Astrocyte (in vitro differentiated cells and primary cell): ENCODE measurements at regions not wholly inside any gene's neighbourhood (a gene's known extent, or its start where the extent isn't known, plus 50 kb on each side); places are given as distances from the start of the nearest gene placed in this dataset.

Experiments used
- DNase-seq: peaks from one replicate; pipeline ENCODE4 v3.0.0-alpha.2; 2010; ENCODE audit warnings: low read depth
- FAIRE-seq: peaks from 2 replicates; lab custom pipeline; 2011; peaks lifted over from hg19 to GRCh38; lab: Jason Lieb, UNC
- H2AFZ ChIP-seq: 2 replicates; pipeline ENCODE4 v1.6.0; 2012; ENCODE audit warnings: low read depth, low read length, inconsistent platforms
- H3K27ac ChIP-seq: 2 replicates; pipeline ENCODE4 v1.5.1; 2011; ENCODE audit warnings: low read depth, low read length, inconsistent platforms
- H3K27me3 ChIP-seq: 2 replicates; pipeline ENCODE4 v1.6.0; 2011; ENCODE audit warnings: low read length, inconsistent platforms; ENCODE audit not compliant: insufficient read depth
- H3K36me3 ChIP-seq: 2 replicates; pipeline ENCODE4 v1.5.1; 2011; ENCODE audit warnings: low read length, inconsistent platforms; ENCODE audit not compliant: insufficient read depth
- H3K4me1 ChIP-seq: 2 replicates; pipeline ENCODE4 v1.5.1; 2011; ENCODE audit warnings: low read length, inconsistent platforms; ENCODE audit not compliant: insufficient read depth
- H3K4me2 ChIP-seq: 2 replicates; pipeline ENCODE4 v1.6.0; 2012; ENCODE audit warnings: low read length, inconsistent platforms
- H3K4me3 ChIP-seq: 2 replicates; pipeline ENCODE4 v1.5.1; 2011; ENCODE audit warnings: low read depth, mild to moderate bottlenecking, low read length, inconsistent platforms; ENCODE audit not compliant: insufficient read depth
- H3K79me2 ChIP-seq: 2 replicates; pipeline ENCODE4 v1.6.0; 2012; ENCODE audit warnings: mild to moderate bottlenecking, low read length, inconsistent platforms; ENCODE audit not compliant: insufficient read depth
- H3K9ac ChIP-seq: 2 replicates; pipeline ENCODE4 v1.6.0; 2012; ENCODE audit warnings: mild to moderate bottlenecking, low read length, inconsistent platforms
- H3K9me3 ChIP-seq: 2 replicates; pipeline ENCODE4 v1.5.1; 2012; ENCODE audit warnings: low read depth, mild to moderate bottlenecking, low read length, inconsistent platforms; ENCODE audit not compliant: insufficient read depth
- H4K20me1 ChIP-seq: 2 replicates; pipeline ENCODE4 v1.6.0; 2012; ENCODE audit warnings: low read length, inconsistent platforms; ENCODE audit not compliant: insufficient read depth
- H3K27ac Mint-ChIP-seq: one replicate; pipeline ENCODE4 v1.8.0; 2021; ENCODE audit warnings: mild to moderate bottlenecking, mixed read lengths; ENCODE audit not compliant: unreplicated experiment
- H3K27me3 Mint-ChIP-seq: one replicate; pipeline ENCODE4 v1.8.0; 2021; ENCODE audit warnings: low read depth, mixed read lengths; ENCODE audit not compliant: unreplicated experiment
- H3K36me3 Mint-ChIP-seq: one replicate; pipeline ENCODE4 v1.8.0; 2021; ENCODE audit warnings: low read depth, mixed read lengths; ENCODE audit not compliant: unreplicated experiment
- H3K4me1 Mint-ChIP-seq: one replicate; pipeline ENCODE4 v1.8.0; 2021; ENCODE audit warnings: low read depth, mixed read lengths; ENCODE audit not compliant: unreplicated experiment
- H3K4me3 Mint-ChIP-seq: one replicate; pipeline ENCODE4 v1.8.0; 2021; ENCODE audit warnings: mild to moderate bottlenecking, moderate library complexity, mixed read lengths; ENCODE audit not compliant: unreplicated experiment
- H3K9me3 Mint-ChIP-seq: one replicate; pipeline ENCODE4 v1.8.0; 2021; ENCODE audit warnings: mild to moderate bottlenecking, mixed read lengths; ENCODE audit not compliant: unreplicated experiment
- CTCF ChIP-seq: IDR thresholded peaks from 2 replicates; pipeline ENCODE4 v1.5.1; 2011; ENCODE audit warnings: low read depth, mild to moderate bottlenecking, inconsistent platforms, low read length, moderate library complexity; ENCODE audit not compliant: insufficient read depth
- EZH2 ChIP-seq: IDR thresholded peaks from 2 replicates; pipeline ENCODE4 v1.6.1; 2012; ENCODE audit warnings: mild to moderate bottlenecking, low read length, inconsistent platforms; ENCODE audit not compliant: insufficient read depth

- H3K9me3 Mint-ChIP-seq: peaks cover 2% of the 10 kb centered on the region
- Histone ChIP-seq H3K4me1 (no peaks in the 10 kb centered on the region), H4K20me1 (no peaks in the 10 kb centered on the region), H3K79me2 (no peaks in the 10 kb centered on the region), H3K9ac (no peak overlapping the region), H3K9me3 (no peaks in the 10 kb centered on the region), H3K4me3 (no peak overlapping the region), H3K4me2 (no peak overlapping the region), H3K36me3 (no peaks in the 10 kb centered on the region), H3K27ac (no peak overlapping the region), H3K27me3 (no peaks in the 10 kb centered on the region), H2AFZ (no peak overlapping the region)
- H3K27ac Mint-ChIP-seq: no peak overlapping the region
- no peaks in the 10 kb centered on the region for H3K4me1 Mint-ChIP-seq
- TF ChIP-seq EZH2 (no peak), CTCF (no peak)
- H3K4me3 Mint-ChIP-seq: no peak overlapping the region
- H3K27me3 Mint-ChIP-seq: peaks cover 32% of the 10 kb centered on the region
- no peak for FAIRE-seq
- no peaks in the 10 kb centered on the region for H3K36me3 Mint-ChIP-seq
- DNase-seq: peak; percentile 45
These were observed 185.1 kb downstream of the PLPP3 start for GRCh38 chr1:56394298-56394697.

DNA sequence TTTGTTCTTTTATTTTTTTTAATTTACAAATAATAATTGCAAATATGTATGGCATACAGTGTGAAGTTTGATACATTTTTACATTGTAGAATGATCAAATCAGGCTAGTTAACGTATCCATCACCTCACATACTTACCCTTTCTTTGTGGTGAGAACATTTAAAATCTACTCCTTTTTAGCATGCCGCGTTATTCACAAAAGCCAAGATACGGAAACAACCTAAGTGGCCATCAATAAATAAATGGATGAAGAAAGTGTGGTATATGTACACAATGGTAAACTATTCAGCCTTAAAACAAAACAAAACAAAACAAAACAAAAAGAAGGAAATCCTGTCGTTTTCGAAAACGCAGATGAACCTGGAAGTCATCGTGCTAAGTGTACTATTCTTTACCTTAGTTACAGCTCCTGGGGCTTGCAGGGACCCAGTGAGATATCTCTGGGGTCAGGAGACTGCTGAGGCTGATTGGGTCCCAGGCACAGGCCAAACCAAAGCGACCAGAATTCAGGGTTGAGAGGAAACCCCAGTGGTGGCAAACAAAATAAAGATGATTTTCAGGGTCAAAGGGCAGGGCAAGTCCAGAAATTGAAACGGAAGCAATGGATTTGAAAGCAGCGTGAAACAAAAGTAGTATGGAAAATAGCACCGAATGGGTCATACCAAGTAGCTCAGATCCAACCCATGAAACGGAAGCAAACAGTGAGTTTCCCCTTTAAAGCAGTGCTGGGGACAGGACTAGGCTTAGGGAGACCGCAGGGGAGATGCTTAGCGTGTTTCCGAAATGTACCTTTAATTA lies 188.2 kb downstream of the PLPP3 start:
- H3K36me3 Mint-ChIP-seq: no peaks in the 10 kb centered on the region
- H4K20me1 ChIP-seq: no peaks in the 10 kb centered on the region
- no peak overlapping the region for H3K27ac Mint-ChIP-seq
- H3K27ac ChIP-seq: no peak overlapping the region
- no peaks in the 10 kb centered on the region for H3K4me1 Mint-ChIP-seq
- no peak for DNase-seq
- H3K9ac ChIP-seq: no peak overlapping the region
- H3K4me3 Mint-ChIP-seq: no peak overlapping the region
- H3K4me1 ChIP-seq: no peaks in the 10 kb centered on the region
- no peak overlapping the region for H2AFZ ChIP-seq
- peaks cover 2% of the 10 kb centered on the region for H3K9me3 Mint-ChIP-seq
- no peak for FAIRE-seq
- no peaks in the 10 kb centered on the region for H3K9me3 ChIP-seq
- H3K4me2 ChIP-seq: no peak overlapping the region
- no peaks in the 10 kb centered on the region for H3K36me3 ChIP-seq
- peaks cover 31% of the 10 kb centered on the region for H3K27me3 Mint-ChIP-seq
- H3K79me2 ChIP-seq: no peaks in the 10 kb centered on the region
- TF ChIP-seq CTCF (no peak), EZH2 (no peak)
- no peaks in the 10 kb centered on the region for H3K27me3 ChIP-seq
- H3K4me3 ChIP-seq: no peak overlapping the region

- H3K4me3 ChIP-seq: no peak overlapping the region
- no peaks in the 10 kb centered on the region for H3K27me3 ChIP-seq
- H3K4me1 ChIP-seq: no peaks in the 10 kb centered on the region
- Mint-ChIP-seq H3K9me3 (peaks cover 2% of the 10 kb centered on the region), H3K27me3 (peaks cover 30% of the 10 kb centered on the region), H3K27ac (no peak overlapping the region), H3K36me3 (no peaks in the 10 kb centered on the region), H3K4me1 (no peaks in the 10 kb centered on the region), H3K4me3 (no peak overlapping the region)
- H2AFZ ChIP-seq: no peak overlapping the region
- no peaks in the 10 kb centered on the region for H3K36me3 ChIP-seq
- peak; percentile 34 for DNase-seq
- no peak for FAIRE-seq
- H3K4me2 ChIP-seq: no peak overlapping the region
- no peaks in the 10 kb centered on the region for H3K9me3 ChIP-seq
- no peaks in the 10 kb centered on the region for H4K20me1 ChIP-seq
- H3K79me2 ChIP-seq: no peaks in the 10 kb centered on the region
- H3K9ac ChIP-seq: no peak overlapping the region
- no peak overlapping the region for H3K27ac ChIP-seq
- TF ChIP-seq EZH2 (no peak), CTCF (no peak)
These were observed 189.0 kb downstream of the PLPP3 start for GRCh38 chr1:56390232-56390867.
